WTC11 (cell line): ENCODE measurements at regions not wholly inside any gene's neighbourhood (a gene's known extent, or its start where the extent isn't known, plus 50 kb on each side); places are given as distances from the start of the nearest gene placed in this dataset.

ENCODE experiments used
- ATAC-seq: fragments of 200-7000 bp; cut with Tn5 transposase; 2 replicates; pipeline ENCODE4 v1.10.0; 2021; ENCODE audit warnings: mild to moderate bottlenecking, moderate library complexity
- CTCF ChIA-PET: fragments of 300-600 bp; sonication (Branson Sonifier 250); formaldehyde crosslinking; loops from one replicate; lab custom pipeline; 2021; ENCODE audit warnings: antibody characterized with exemption; lab: Charles Lee
- POLR2A ChIA-PET: fragments of 350-600 bp; sonication (Branson Sonifier 250); formaldehyde crosslinking; loops from one replicate; lab custom pipeline; 2021; ENCODE audit warnings: antibody characterized with exemption; lab: Charles Lee
- DNase-seq: peaks from one replicate; pipeline ENCODE4 v3.0.0; 2021; ENCODE audit warnings: low spot score
- H3K27ac Mint-ChIP-seq: 2 replicates; pipeline ENCODE4 v1.8.0; 2021; ENCODE audit warnings: mixed read lengths
- H3K27me3 Mint-ChIP-seq: 2 replicates; pipeline ENCODE4 v1.8.0; 2021; ENCODE audit warnings: low read depth, mild to moderate bottlenecking, moderate library complexity, mixed read lengths
- H3K36me3 Mint-ChIP-seq: 2 replicates; pipeline ENCODE4 v1.8.0; 2021; ENCODE audit warnings: mixed read lengths
- H3K4me1 Mint-ChIP-seq: 2 replicates; pipeline ENCODE4 v1.8.0; 2022; ENCODE audit warnings: mixed read lengths
- H3K4me3 Mint-ChIP-seq: 2 replicates; pipeline ENCODE4 v1.8.0; 2021; ENCODE audit warnings: mild to moderate bottlenecking, moderate library complexity, mixed read lengths
- H3K9me3 Mint-ChIP-seq: 2 replicates; pipeline ENCODE4 v1.8.0; 2021; ENCODE audit warnings: mixed read lengths
- ATF2 ChIP-seq: sonication (generic); formaldehyde crosslinking; IDR thresholded peaks from 2 replicates; pipeline ENCODE4 v1.8.1; 2022; ENCODE audit warnings: low read depth, missing genetic modification reagents, borderline replicate concordance
- ATF6 ChIP-seq: sonication (generic); formaldehyde crosslinking; IDR thresholded peaks from 2 replicates; pipeline ENCODE4 v1.8.1; 2023; ENCODE audit warnings: mild to moderate bottlenecking, missing genetic modification reagents
- CREB1 ChIP-seq: sonication (generic); formaldehyde crosslinking; IDR thresholded peaks from 2 replicates; pipeline ENCODE4 v1.8.0; 2023; ENCODE audit warnings: mild to moderate bottlenecking, missing genetic modification reagents
- ETV6 ChIP-seq: sonication (generic); formaldehyde crosslinking; IDR thresholded peaks from 2 replicates; pipeline ENCODE4 v1.8.1; 2022; ENCODE audit warnings: mild to moderate bottlenecking, missing genetic modification reagents
- FOXP4 ChIP-seq: sonication (generic); formaldehyde crosslinking; IDR thresholded peaks from 2 replicates; pipeline ENCODE4 v1.8.0; 2022; ENCODE audit warnings: mild to moderate bottlenecking, missing genetic modification reagents
- HMGA2 ChIP-seq: fragments of 250-450 bp; sonication (Bioruptor Pico); IDR thresholded peaks from 2 replicates; pipeline ENCODE4 v1.4.0; 2021; ENCODE audit warnings: mild to moderate bottlenecking, moderate library complexity
- JAZF1 ChIP-seq: fragments of 250-450 bp; sonication (Bioruptor Pico); IDR thresholded peaks from 2 replicates; pipeline ENCODE4 v1.9.0; 2021; ENCODE audit warnings: moderate library complexity, mild to moderate bottlenecking, inconsistent platforms
- JUN ChIP-seq: sonication (generic); formaldehyde crosslinking; IDR thresholded peaks from 2 replicates; pipeline ENCODE4 v1.8.0; 2023; ENCODE audit warnings: mild to moderate bottlenecking, missing genetic modification reagents
- MAX ChIP-seq: sonication (generic); formaldehyde crosslinking; IDR thresholded peaks from 2 replicates; pipeline ENCODE4 v1.8.0; 2022; ENCODE audit warnings: mild to moderate bottlenecking, missing genetic modification reagents
- NFYB ChIP-seq: sonication (generic); formaldehyde crosslinking; conservative IDR thresholded peaks from 2 replicates; pipeline ENCODE4 v1.8.0; 2022; ENCODE audit warnings: low read depth, missing genetic modification reagents
- NR2C2 ChIP-seq: sonication (generic); formaldehyde crosslinking; IDR thresholded peaks from 2 replicates; pipeline ENCODE4 v1.8.0; 2022; ENCODE audit warnings: mild to moderate bottlenecking, missing genetic modification reagents
- PRDM15 ChIP-seq: sonication (generic); formaldehyde crosslinking; IDR thresholded peaks from 2 replicates; pipeline ENCODE4 v1.8.0; 2022; ENCODE audit warnings: missing genetic modification reagents
- PREB ChIP-seq: sonication (generic); formaldehyde crosslinking; IDR thresholded peaks from 2 replicates; pipeline ENCODE4 v1.8.1; 2022; ENCODE audit warnings: mild to moderate bottlenecking, missing genetic modification reagents, moderate library complexity, borderline replicate concordance
- PRRX2 ChIP-seq: fragments of 250-450 bp; sonication (Bioruptor Pico); IDR thresholded peaks from 2 replicates; pipeline ENCODE4 v1.8.0; 2021; ENCODE audit warnings: mild to moderate bottlenecking
- USF1 ChIP-seq: sonication (generic); formaldehyde crosslinking; IDR thresholded peaks from 2 replicates; pipeline ENCODE4 v1.8.0; 2022; ENCODE audit warnings: mild to moderate bottlenecking, missing genetic modification reagents
- ZBTB21 ChIP-seq: sonication (generic); formaldehyde crosslinking; IDR thresholded peaks from 2 replicates; pipeline ENCODE4 v1.8.1; 2023; ENCODE audit warnings: mild to moderate bottlenecking, missing genetic modification reagents, borderline replicate concordance
- ZNF219 ChIP-seq: sonication (generic); formaldehyde crosslinking; IDR thresholded peaks from 2 replicates; pipeline ENCODE4 v1.8.0; 2023; ENCODE audit warnings: missing genetic modification reagents, mild to moderate bottlenecking, borderline replicate concordance
- ZNF425 ChIP-seq: fragments of 250-450 bp; sonication (Bioruptor Pico); conservative IDR thresholded peaks from 2 replicates; pipeline ENCODE4 v1.9.0; 2021; ENCODE audit warnings: mild to moderate bottlenecking

- H3K27ac Mint-ChIP-seq: no peak overlapping the region
- H3K36me3 Mint-ChIP-seq: peaks cover 18% of the 10 kb centered on the region
- H3K27me3 Mint-ChIP-seq: peaks cover 4% of the 10 kb centered on the region
- POLR2A ChIA-PET: no interaction called here
- TF ChIP-seq CREB1 (CRISPR knock-in tag): no peak
- no peak for TF ChIP-seq PRDM15 (CRISPR knock-in tag)
- TF ChIP-seq FOXP4: no peak
- TF ChIP-seq USF1: no peak
- no peak for TF ChIP-seq ZBTB21 (CRISPR knock-in tag)
- no peak for TF ChIP-seq MAX (CRISPR knock-in tag)
- TF ChIP-seq ZNF425 (CRISPR knock-in tag): no peak
- TF ChIP-seq ZNF219 (CRISPR knock-in tag): no peak
- no peak for TF ChIP-seq ETV6 (CRISPR knock-in tag)
- no peak for TF ChIP-seq ATF6
- no peak for TF ChIP-seq NR2C2 (CRISPR knock-in tag)
- TF ChIP-seq JAZF1 (CRISPR knock-in tag): no peak
- TF ChIP-seq ATF2 (CRISPR knock-in tag): no peak
- no peak for TF ChIP-seq NFYB
- TF ChIP-seq HMGA2 (CRISPR knock-in tag): no peak
- no peak for TF ChIP-seq PREB (CRISPR knock-in tag)
- no peak for TF ChIP-seq JUN (CRISPR knock-in tag)
- TF ChIP-seq PRRX2 (CRISPR knock-in tag): no peak
- ATAC-seq (no peak), DNase-seq (no peak)
- no peak overlapping the region for H3K4me3 Mint-ChIP-seq
- peaks cover 24% of the 10 kb centered on the region for H3K9me3 Mint-ChIP-seq
- CTCF ChIA-PET: no interaction called here
- peaks cover 11% of the 10 kb centered on the region for H3K4me1 Mint-ChIP-seq
Measured at GRCh38 chr1:87194856-87195255, 133.8 kb upstream of the LMO4 start.
